AG04450 (cell line): ENCODE measurements at regions not wholly inside any gene's neighbourhood (a gene's known extent, or its start where the extent isn't known, plus 50 kb on each side); places are given as distances from the start of the nearest gene placed in this dataset. TPM values are rescaled to one million over a fixed set of nuclear protein-coding genes. Genes with fewer than 3 reads are reported as not detected.

Source experiments
- CTCF ChIA-PET: fragments of 300-600, 350-600 bp; formaldehyde crosslinking; extraction: SDS; loops from one replicate; lab custom pipeline; 2022; ENCODE audit warnings: antibody characterized with exemption, inconsistent platforms; lab: Charles Lee
- POLR2A ChIA-PET: fragments of 350-600 bp; formaldehyde crosslinking; extraction: SDS; loops from one replicate; lab custom pipeline; 2021; ENCODE audit warnings: antibody characterized with exemption, inconsistent platforms; lab: Yijun Ruan, JAX
- DNase-seq: peaks from one replicate; pipeline ENCODE4 v3.0.0-alpha.2; 2011; ENCODE audit warnings: low read depth, low spot score
- H3K27ac ChIP-seq: one replicate; pipeline ENCODE4 v1.5.1; 2012; ENCODE audit warnings: low read depth, low read length, control low read depth
- H3K27me3 ChIP-seq: one replicate; pipeline ENCODE4 v1.6.0; 2012; ENCODE audit warnings: low read length; ENCODE audit not compliant: control insufficient read depth, insufficient read depth
- H3K4me3 ChIP-seq: 2 replicates; pipeline ENCODE4 v1.5.1; 2011; ENCODE audit warnings: mild to moderate bottlenecking, low read depth, low read length, control low read depth
- H3K9me3 ChIP-seq: 2 replicates; pipeline ENCODE4 v1.5.1; 2012; ENCODE audit warnings: low read length; ENCODE audit not compliant: control insufficient read depth, insufficient read depth
- CTCF ChIP-seq: IDR thresholded peaks from 2 replicates; pipeline ENCODE4 v1.5.1; 2011; ENCODE audit warnings: low read depth, low read length, control low read depth, inconsistent platforms
- small RNA-seq: library from RNA; depleted of rRNA; stranded (forward); fragments of <200 nt; gene quantifications from one replicate; pipeline ENCODE3, GENCODE V24; 2012; ENCODE audit warnings: low read depth; ENCODE audit not compliant: insufficient read length

GRCh38 chrX:3407121-3407520 lies 60.7 kb upstream of the MXRA5 start:
- H3K27ac ChIP-seq, result no peak overlapping the region
- ChIA-PET CTCF (no interaction called here), POLR2A (no interaction called here)
- TF ChIP-seq CTCF, result no peak
- no peak for DNase-seq
- H3K4me3 ChIP-seq, result no peak overlapping the region
- peaks cover 2% of the 10 kb centered on the region for H3K27me3 ChIP-seq
- H3K9me3 ChIP-seq, result no peaks in the 10 kb centered on the region

- ChIA-PET POLR2A (no interaction called here), CTCF (no interaction called here)
- DNase-seq, result no peak
These were observed 57.3 kb upstream of the MXRA5 start for GRCh38 chrX:3403748-3404147.

More at GRCh38 chrX:3403748-3404147, 57.3 kb upstream of the MXRA5 start:
- Histone ChIP-seq H3K4me3 (no peak overlapping the region), H3K9me3 (no peaks in the 10 kb centered on the region), H3K27ac (no peak overlapping the region), H3K27me3 (peaks cover 2% of the 10 kb centered on the region)
- no peak for TF ChIP-seq CTCF

Small RNAs in the stretch of these regions (small RNA-seq; reads per million reads assigned to genes)
- gene SNORA48B, result not detected
